Neural progenitor cell (in vitro differentiated cells): ENCODE measurements at regions not wholly inside any gene's neighbourhood (a gene's known extent, or its start where the extent isn't known, plus 50 kb on each side); places are given as distances from the start of the nearest gene placed in this dataset.

Experiments used
- EZH2 ChIP-seq: fragments of 200-600 bp; sonication (generic); IDR thresholded peaks from 2 replicates; pipeline ENCODE4 v1.6.1; 2017; ENCODE audit warnings: antibody characterized with exemption, mild to moderate bottlenecking, moderate library complexity
- TF ChIP-seq, protein P1 (sequence below): fragments of 200-600 bp; sonication (generic); IDR thresholded peaks from 2 replicates; pipeline ENCODE4 v1.5.1; 2017; ENCODE audit warnings: antibody characterized with exemption, mild to moderate bottlenecking

DNA sequence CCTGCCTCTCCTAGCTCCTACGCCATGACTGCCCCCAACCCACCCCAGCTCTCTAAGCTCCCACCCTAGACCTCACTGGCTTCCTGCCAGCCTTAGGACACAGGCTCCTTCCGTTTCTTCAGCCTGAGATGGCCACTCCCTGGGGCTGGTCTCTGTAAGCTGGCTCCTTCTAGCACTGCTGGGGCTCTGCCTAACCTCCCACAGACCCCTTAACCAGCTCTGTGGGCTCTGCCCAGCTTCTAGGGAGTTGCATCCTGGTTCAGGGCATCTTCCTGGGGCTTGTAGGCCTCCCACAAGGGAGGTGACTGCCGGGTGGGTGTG is 478.6 kb upstream of the KLF6 start:
- TF ChIP-seq, protein P1, sequence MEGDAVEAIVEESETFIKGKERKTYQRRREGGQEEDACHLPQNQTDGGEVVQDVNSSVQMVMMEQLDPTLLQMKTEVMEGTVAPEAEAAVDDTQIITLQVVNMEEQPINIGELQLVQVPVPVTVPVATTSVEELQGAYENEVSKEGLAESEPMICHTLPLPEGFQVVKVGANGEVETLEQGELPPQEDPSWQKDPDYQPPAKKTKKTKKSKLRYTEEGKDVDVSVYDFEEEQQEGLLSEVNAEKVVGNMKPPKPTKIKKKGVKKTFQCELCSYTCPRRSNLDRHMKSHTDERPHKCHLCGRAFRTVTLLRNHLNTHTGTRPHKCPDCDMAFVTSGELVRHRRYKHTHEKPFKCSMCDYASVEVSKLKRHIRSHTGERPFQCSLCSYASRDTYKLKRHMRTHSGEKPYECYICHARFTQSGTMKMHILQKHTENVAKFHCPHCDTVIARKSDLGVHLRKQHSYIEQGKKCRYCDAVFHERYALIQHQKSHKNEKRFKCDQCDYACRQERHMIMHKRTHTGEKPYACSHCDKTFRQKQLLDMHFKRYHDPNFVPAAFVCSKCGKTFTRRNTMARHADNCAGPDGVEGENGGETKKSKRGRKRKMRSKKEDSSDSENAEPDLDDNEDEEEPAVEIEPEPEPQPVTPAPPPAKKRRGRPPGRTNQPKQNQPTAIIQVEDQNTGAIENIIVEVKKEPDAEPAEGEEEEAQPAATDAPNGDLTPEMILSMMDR: no peak
- no peak for TF ChIP-seq EZH2
